CD4-positive, alpha-beta T cell (primary cell): ENCODE measurements at regions not wholly inside any gene's neighbourhood (a gene's known extent, or its start where the extent isn't known, plus 50 kb on each side); places are given as distances from the start of the nearest gene placed in this dataset.

Experiments
- ATAC-seq: fragments of 200-7000 bp; cut with Tn5 transposase; one replicate; pipeline ENCODE4 v1.10.0; 2022; ENCODE audit warnings: mild to moderate bottlenecking; ENCODE audit not compliant: poor library complexity
- CTCF ChIA-PET: fragments of 350-600 bp; sonication (Branson Sonifier 250); formaldehyde crosslinking; loops from one replicate; lab custom pipeline; 2021; ENCODE audit warnings: antibody characterized with exemption, inconsistent platforms; lab: Charles Lee
- POLR2A ChIA-PET: fragments of 350-600 bp; sonication (Branson Sonifier 250); formaldehyde crosslinking; loops from one replicate; lab custom pipeline; 2021; ENCODE audit warnings: antibody characterized with exemption, inconsistent platforms; lab: Charles Lee
- DNase-seq, 14 experiments: peaks; one replicate each; pipeline ENCODE4 v3.0.0-alpha.2; 2013 to 2020; ENCODE audit warnings: mixed read lengths in 2 of 14
- H3K27ac ChIP-seq, 2 donors: one replicate each; pipeline versions ENCODE4 v1.5.1 to v1.7.0; 2013; ENCODE audit warnings: low read length in 2 of 2, low read depth in 1 of 2, mild to moderate bottlenecking in 1 of 2
- H3K27me3 ChIP-seq, 2 experiments: 1 replicate in 1 of 2; 2 replicates in 1 of 2; pipeline versions ENCODE4 v1.6.1 to v1.7.0; 2013; ENCODE audit warnings: low read length in 2 of 2, control low read depth in 1 of 2, mild to moderate bottlenecking in 1 of 2, moderate library complexity in 1 of 2; ENCODE audit not compliant: insufficient read depth in 2 of 2, control insufficient read depth in 1 of 2
- H3K36me3 ChIP-seq: one replicate; pipeline ENCODE4 v1.6.1; 2013; ENCODE audit warnings: low read length, control low read depth; ENCODE audit not compliant: insufficient read depth
- H3K4me1 ChIP-seq: one replicate; pipeline ENCODE4 v1.6.1; 2013; ENCODE audit warnings: low read length, control low read depth; ENCODE audit not compliant: insufficient read depth
- H3K4me3 ChIP-seq: one replicate; pipeline ENCODE4 v1.5.1; 2013; ENCODE audit warnings: mild to moderate bottlenecking, low read length, moderate library complexity
- H3K9me3 ChIP-seq, 2 experiments: 1 replicate in 1 of 2; 2 replicates in 1 of 2; pipeline versions ENCODE4 v1.6.1 to v1.7.0; 2013; ENCODE audit warnings: low read length in 2 of 2, mild to moderate bottlenecking in 2 of 2, control low read depth in 1 of 2, moderate library complexity in 1 of 2; ENCODE audit not compliant: control insufficient read depth in 1 of 2, insufficient read depth in 1 of 2
- H3K27ac Mint-ChIP-seq: one replicate; pipeline ENCODE4 v1.8.0; 2020; ENCODE audit warnings: mixed read lengths
- H3K27me3 Mint-ChIP-seq: one replicate; pipeline ENCODE4 v1.8.0; 2021; ENCODE audit warnings: mixed read lengths
- H3K36me3 Mint-ChIP-seq: one replicate; pipeline ENCODE4 v1.8.0; 2021; ENCODE audit warnings: low read depth, mixed read lengths
- H3K4me1 Mint-ChIP-seq: one replicate; pipeline ENCODE4 v1.8.0; 2021; ENCODE audit warnings: low read depth, mixed read lengths
- H3K4me3 Mint-ChIP-seq: one replicate; pipeline ENCODE4 v1.8.0; 2020; ENCODE audit warnings: mild to moderate bottlenecking, mixed read lengths
- H3K9me3 Mint-ChIP-seq: one replicate; pipeline ENCODE4 v1.8.0; 2020; ENCODE audit warnings: mixed read lengths
- intact Hi-C, 2 experiments: fragments of 100-400 bp; cut with DNase I in 1 of 2; cut with micrococcal nuclease in 1 of 2; formaldehyde crosslinking; loops; one replicate each; pipeline versions ENCODE4 v1.15.1 to v1.9.0; 2023 to 2025; cut with DNase I, micrococcal nuclease
- TF ChIP-seq, protein P1 (sequence below): fragments of 200-600 bp; IDR thresholded peaks from one replicate; pipeline ENCODE4 v1.8.0; 2022; ENCODE audit warnings: antibody characterized with exemption, mild to moderate bottlenecking

DNA sequence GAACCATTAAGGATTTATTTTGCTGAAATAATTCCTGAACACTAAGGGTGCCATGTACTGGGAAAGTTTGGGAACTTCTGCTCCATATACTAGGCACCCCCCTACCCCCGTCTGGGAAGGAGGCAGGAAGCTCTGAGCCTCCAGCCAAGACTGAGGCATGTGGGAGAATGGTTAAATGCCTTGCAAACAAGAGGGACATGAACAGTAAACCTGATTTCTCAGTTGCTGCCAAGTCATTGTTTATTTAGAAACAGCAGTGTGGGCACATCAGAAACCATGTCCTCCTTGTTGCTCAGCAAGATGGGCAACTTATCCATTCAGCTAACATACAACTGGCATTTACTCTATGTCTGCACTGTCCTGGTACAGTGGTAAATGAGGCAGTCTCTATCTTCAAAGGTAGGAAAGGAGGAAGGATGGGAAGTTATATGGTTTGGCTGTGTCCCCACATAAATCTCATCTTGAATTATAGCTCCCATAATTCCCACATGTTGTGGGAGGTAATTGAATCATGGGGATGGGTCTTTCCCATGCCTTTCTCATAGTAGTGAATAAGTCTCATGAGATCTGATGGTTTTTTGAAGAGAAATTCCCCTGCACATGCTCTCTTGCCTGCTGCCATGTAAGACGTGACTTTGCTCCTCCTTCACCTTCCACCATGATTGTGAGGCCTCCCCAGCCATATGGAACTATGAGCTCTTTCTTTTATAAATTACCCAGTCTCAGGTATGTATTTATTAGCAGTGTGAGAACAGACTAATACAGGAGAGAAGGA lies 459.1 kb downstream of the MIAT start:
- Mint-ChIP-seq H3K27ac (no peak overlapping the region), H3K36me3 (no peaks in the 10 kb centered on the region), H3K9me3 (no peaks in the 10 kb centered on the region), H3K4me3 (no peak overlapping the region), H3K4me1 (no peaks in the 10 kb centered on the region), H3K27me3 (peaks cover 16% of the 10 kb centered on the region)
- POLR2A ChIA-PET: no interaction called here
- ATAC-seq (no peak), DNase-seq (no peak)
- Histone ChIP-seq H3K4me3 (no peak overlapping the region), H3K36me3 (no peaks in the 10 kb centered on the region), H3K27me3 (no peaks in the 10 kb centered on the region), H3K9me3 (peaks cover 0 to 8% of the 10 kb centered on the region in 2 experiments), H3K27ac (no peak overlapping the region), H3K4me1 (no peaks in the 10 kb centered on the region)
- CTCF ChIA-PET: no interaction called here
- intact Hi-C loops: no loop called here
- TF ChIP-seq, protein P1, sequence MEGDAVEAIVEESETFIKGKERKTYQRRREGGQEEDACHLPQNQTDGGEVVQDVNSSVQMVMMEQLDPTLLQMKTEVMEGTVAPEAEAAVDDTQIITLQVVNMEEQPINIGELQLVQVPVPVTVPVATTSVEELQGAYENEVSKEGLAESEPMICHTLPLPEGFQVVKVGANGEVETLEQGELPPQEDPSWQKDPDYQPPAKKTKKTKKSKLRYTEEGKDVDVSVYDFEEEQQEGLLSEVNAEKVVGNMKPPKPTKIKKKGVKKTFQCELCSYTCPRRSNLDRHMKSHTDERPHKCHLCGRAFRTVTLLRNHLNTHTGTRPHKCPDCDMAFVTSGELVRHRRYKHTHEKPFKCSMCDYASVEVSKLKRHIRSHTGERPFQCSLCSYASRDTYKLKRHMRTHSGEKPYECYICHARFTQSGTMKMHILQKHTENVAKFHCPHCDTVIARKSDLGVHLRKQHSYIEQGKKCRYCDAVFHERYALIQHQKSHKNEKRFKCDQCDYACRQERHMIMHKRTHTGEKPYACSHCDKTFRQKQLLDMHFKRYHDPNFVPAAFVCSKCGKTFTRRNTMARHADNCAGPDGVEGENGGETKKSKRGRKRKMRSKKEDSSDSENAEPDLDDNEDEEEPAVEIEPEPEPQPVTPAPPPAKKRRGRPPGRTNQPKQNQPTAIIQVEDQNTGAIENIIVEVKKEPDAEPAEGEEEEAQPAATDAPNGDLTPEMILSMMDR: no peak

DNA sequence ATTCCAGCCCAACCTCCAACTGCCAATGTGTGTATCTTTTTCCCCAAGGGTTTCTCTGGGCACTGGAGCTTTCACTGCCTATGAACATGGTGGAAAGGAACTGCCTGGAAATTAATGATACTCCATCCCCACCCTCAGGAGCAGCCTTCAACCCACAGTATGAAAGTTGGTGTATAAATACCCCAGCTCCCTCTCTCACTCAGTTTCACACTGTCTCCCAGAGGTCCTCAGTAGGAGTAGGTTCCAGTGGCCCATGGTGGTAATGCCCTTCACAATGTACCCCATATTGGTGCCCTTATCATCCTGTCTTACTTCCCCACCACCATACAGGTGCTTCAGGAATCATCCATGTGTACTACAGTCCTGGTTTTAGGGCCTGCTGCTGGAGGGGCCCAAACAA lies 462.6 kb downstream of the MIAT start:
- Histone ChIP-seq H3K27me3 (peaks cover 0 to 3% of the 10 kb centered on the region in 2 experiments), H3K9me3 (peaks cover 0 to 3% of the 10 kb centered on the region in 2 experiments), H3K36me3 (no peaks in the 10 kb centered on the region), H3K4me1 (no peaks in the 10 kb centered on the region), H3K4me3 (no peak overlapping the region), H3K27ac (no peak overlapping the region)
- TF ChIP-seq, protein P1: no peak
- Mint-ChIP-seq H3K4me3 (no peak overlapping the region), H3K27me3 (peaks cover 17% of the 10 kb centered on the region), H3K36me3 (no peaks in the 10 kb centered on the region), H3K9me3 (no peaks in the 10 kb centered on the region), H3K27ac (no peak overlapping the region), H3K4me1 (no peaks in the 10 kb centered on the region)
- ATAC-seq (no peak), DNase-seq (no peak)
- POLR2A ChIA-PET: no interaction called here
- CTCF ChIA-PET: no interaction called here
- intact Hi-C loops: no loop called here

DNA sequence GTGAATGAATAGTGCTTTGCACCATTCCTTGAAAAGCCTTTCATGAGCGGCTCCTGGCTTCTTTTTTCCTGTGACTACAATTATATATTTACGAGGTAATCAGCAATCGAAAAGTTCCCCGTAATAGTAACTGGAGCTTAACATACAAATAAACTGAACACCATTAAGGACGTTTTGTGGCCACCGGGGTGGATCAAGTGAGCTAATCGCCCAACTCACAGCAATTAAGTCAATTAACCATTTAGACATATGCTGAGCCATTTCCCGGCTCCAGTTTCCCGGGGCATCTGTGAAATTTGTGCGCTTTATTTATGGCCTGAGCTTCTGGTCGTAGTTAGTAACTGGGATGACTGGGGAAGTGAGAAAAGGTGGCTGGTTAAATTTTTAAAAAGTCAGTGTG lies 465.2 kb downstream of the MIAT start:
- ATAC-seq (no peak), DNase-seq (no peak)
- Mint-ChIP-seq H3K4me3 (no peak overlapping the region), H3K27ac (no peak overlapping the region), H3K36me3 (no peaks in the 10 kb centered on the region), H3K4me1 (no peaks in the 10 kb centered on the region), H3K27me3 (peaks cover 37% of the 10 kb centered on the region), H3K9me3 (no peaks in the 10 kb centered on the region)
- H3K4me3 ChIP-seq: no peak overlapping the region
- ChIA-PET CTCF (no interaction called here), POLR2A (no interaction called here)
- intact Hi-C loops: no loop called here
- H3K27me3 ChIP-seq: peaks cover 4 to 8% of the 10 kb centered on the region in 2 experiments
- H3K36me3 ChIP-seq: no peaks in the 10 kb centered on the region
- TF ChIP-seq, protein P1: no peak
- H3K27ac ChIP-seq: no peak overlapping the region
- no peaks in the 10 kb centered on the region for H3K4me1 ChIP-seq
- no peaks in the 10 kb centered on the region for H3K9me3 ChIP-seq
